ENCODE measurements at regions not wholly inside any gene's neighbourhood (a gene's known extent, or its start where the extent isn't known, plus 50 kb on each side); places are given as distances from the start of the nearest gene placed in this dataset.

DNA sequence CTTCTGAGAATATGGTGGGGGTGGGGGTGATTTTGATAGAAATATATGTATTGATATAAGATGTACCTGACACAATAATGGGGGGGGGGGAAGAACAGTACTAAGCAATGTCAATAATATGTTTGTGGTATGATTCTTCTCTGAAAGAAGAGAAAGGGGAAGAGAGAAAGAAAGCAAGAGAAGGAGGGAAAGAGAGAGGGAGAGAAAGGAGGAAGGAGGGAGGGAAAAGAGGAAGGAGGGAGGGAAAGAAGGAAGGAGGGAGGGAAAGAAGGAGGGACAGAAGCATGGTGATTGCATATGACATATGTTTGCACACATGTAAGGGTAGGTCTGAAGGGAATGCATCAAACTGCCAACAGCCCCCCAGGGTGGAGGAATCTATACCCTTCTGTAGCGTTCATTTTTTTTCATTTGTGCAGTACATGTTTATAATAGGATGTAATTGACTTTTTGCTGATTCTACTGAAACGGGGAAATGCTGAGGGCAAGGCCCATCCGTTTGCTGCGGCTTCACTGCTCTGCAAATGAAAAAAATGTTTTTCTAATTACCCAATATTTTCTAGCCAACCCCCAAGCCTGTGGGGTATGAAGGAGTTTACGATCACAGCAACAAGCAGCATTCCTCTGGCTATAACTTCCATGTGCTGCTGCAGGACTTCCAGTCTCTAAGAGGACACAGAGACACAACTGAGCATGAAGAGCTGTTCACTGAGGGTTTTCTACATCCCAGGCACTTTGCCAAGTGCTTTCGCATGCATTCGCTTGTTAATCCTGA is 119.3 kb upstream of the ZC3H12A start:
- Histone ChIP-seq H3T11ph (ENCODE audit: low read length) (no peak overlapping the region), H3K23ac (ENCODE audit: insufficient read length, low read depth, low read length) (no peak overlapping the region), H3K79me2 (ENCODE audit: insufficient read depth, low read length) (no peaks in the 10 kb centered on the region), H3K27ac (ENCODE audit: insufficient read length, low read depth, low read length) (no peak overlapping the region), H3K9ac (ENCODE audit: extremely low read depth, insufficient read length, low read length) (no peak overlapping the region), H3K18ac (ENCODE audit: insufficient read length, low read depth, low read length) (no peak overlapping the region), H4K5ac (ENCODE audit: insufficient read length, low read depth, low read length) (no peak overlapping the region), H4K20me1 (ENCODE audit: control insufficient read depth, insufficient read depth, insufficient read length) (no peaks in the 10 kb centered on the region), H3K9me3 (ENCODE audit: control insufficient read depth, low read depth, low read length) (no peaks in the 10 kb centered on the region), H2BK15ac (ENCODE audit: low read depth, low read length) (no peak overlapping the region), H2AFZ (ENCODE audit: low read length) (no peak overlapping the region), H3K79me1 (ENCODE audit: insufficient read depth, low read depth, low read length, poor library complexity, severe bottlenecking) (no peaks in the 10 kb centered on the region), H2BK5ac (ENCODE audit: insufficient read length, low read length) (no peak overlapping the region), H2BK120ac (ENCODE audit: low read depth, low read length, poor library complexity, severe bottlenecking) (no peak overlapping the region), H3K4me2 (ENCODE audit: insufficient read depth, insufficient read length, low read length) (no peak overlapping the region), H3K4me1 (ENCODE audit: insufficient read depth, low read length) (no peaks in the 10 kb centered on the region), H3K4ac (ENCODE audit: low read depth, low read length) (no peak overlapping the region), H4K8ac (replicated peaks; ENCODE audit: insufficient read length, low read depth, low read length) (no peak overlapping the region), H2BK20ac (ENCODE audit: low read depth, low read length, poor library complexity, severe bottlenecking) (no peak overlapping the region), H3K23me2 (ENCODE audit: insufficient read length, low read depth, low read length, poor library complexity, severe bottlenecking) (no peaks in the 10 kb centered on the region), H3K14ac (ENCODE audit: insufficient read depth, low read length) (no peak overlapping the region), H2AK5ac (ENCODE audit: insufficient read length, low read length) (no peak overlapping the region), H3K27me3 (ENCODE audit: insufficient read depth, low read length) (no peaks in the 10 kb centered on the region), H4K91ac (ENCODE audit: insufficient read length, low read depth, low read length) (no peak overlapping the region), H2BK12ac (ENCODE audit: insufficient read length, low read depth, low read length) (no peak overlapping the region), H3K56ac (ENCODE audit: insufficient read length, low read depth, low read length) (no peak overlapping the region)
- Mint-ChIP-seq H3K27ac (no peak overlapping the region), H3K36me3 (ENCODE audit: insufficient read depth in 1 of 3, low read depth in 3 of 3) (no peaks in the 10 kb centered on the region), H3K4me1 (peaks cover 15 to 18% of the 10 kb centered on the region in 2 experiments), H3K9me3 (no peaks in the 10 kb centered on the region), H3K27me3 (ENCODE audit: low read depth) (peaks cover 16% of the 10 kb centered on the region), H3K4me3 (no peak overlapping the region)
- TF ChIP-seq, protein P1, sequence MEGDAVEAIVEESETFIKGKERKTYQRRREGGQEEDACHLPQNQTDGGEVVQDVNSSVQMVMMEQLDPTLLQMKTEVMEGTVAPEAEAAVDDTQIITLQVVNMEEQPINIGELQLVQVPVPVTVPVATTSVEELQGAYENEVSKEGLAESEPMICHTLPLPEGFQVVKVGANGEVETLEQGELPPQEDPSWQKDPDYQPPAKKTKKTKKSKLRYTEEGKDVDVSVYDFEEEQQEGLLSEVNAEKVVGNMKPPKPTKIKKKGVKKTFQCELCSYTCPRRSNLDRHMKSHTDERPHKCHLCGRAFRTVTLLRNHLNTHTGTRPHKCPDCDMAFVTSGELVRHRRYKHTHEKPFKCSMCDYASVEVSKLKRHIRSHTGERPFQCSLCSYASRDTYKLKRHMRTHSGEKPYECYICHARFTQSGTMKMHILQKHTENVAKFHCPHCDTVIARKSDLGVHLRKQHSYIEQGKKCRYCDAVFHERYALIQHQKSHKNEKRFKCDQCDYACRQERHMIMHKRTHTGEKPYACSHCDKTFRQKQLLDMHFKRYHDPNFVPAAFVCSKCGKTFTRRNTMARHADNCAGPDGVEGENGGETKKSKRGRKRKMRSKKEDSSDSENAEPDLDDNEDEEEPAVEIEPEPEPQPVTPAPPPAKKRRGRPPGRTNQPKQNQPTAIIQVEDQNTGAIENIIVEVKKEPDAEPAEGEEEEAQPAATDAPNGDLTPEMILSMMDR (conservative IDR thresholded peaks at IDR 0.05): no peak
- DNase-seq: no peak
- no CpG with 5 or more reads among the region's 7 CpGs for WGBS (ENCODE audit: extremely low coverage, insufficient read length, low lambda C conversion rate)

Data from H9 (cell line).